Activated CD8-positive, alpha-beta memory T cell treated with anti-CD3 and anti-CD28 coated beads for 48 hours (primary cell): ENCODE measurements at regions not wholly inside any gene's neighbourhood (a gene's known extent, or its start where the extent isn't known, plus 50 kb on each side); places are given as distances from the start of the nearest gene placed in this dataset.
"Not testable (repeated sequence)": the region's sequence is repeated elsewhere in the genome, so short reads cannot be mapped to it uniquely, and the experiment has no call there.

Source experiments
- DNase-seq, 3 experiments: peaks; one replicate each; pipeline ENCODE4 v3.0.0-alpha.2; 2020; ENCODE audit warnings: low read depth in 2 of 3, low spot score in 2 of 3

- no peak for DNase-seq
Measured at GRCh38 chr15:70376929-70377691, 279.4 kb upstream of the TLE3 start.

DNA sequence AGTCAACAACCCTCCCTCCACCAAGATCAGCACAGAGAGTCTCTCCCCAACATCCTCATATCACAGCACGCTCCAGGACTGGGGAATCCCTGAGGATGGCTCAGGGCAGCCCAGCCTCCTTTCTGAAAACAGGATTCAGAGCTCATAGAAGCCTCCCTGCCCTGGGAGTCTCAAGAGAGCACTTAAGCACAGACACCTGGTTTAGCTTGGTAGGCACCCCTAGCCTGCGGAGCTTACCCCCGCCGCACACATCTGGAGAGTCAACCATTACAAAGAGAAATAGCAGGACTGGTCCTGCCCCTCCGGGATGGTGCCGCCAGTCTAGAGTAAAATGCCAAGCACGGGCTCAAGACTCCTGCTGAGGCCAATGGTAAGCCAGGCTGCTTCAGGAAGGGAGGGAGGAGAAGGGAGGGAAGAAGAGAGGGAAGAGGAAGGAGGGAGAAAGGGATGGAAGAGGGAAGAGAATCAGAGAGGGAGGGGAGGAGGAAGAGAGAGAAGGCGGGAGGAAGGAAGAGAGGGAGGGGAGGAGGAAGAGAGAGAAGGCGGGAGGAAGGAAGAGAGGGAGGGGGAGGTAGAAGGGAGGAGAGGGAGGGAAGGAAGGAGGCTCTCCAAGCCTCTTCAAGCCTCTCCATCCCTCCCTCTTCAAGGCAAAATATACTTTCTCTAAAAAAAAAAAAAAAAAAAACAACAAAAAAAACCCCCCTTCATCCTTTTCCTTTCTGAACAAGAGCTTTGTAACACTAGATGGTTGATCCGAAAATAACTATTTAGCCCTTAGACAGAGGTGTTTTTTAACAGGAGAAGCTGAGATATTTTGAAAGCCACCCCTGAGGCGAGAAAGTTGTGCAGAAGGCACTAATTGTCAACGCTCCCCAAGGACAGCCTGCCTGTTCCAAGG lies 278.6 kb upstream of the TLE3 start:
- no peak for DNase-seq

GRCh38 chr15:70375586-70375985 lies 277.9 kb upstream of the TLE3 start:
- no peak for DNase-seq

GRCh38 chr15:70375006-70375431 lies 277.3 kb upstream of the TLE3 start:
- DNase-seq: no peak

GRCh38 chr15:70374096-70374495 lies 276.4 kb upstream of the TLE3 start:
- no peak for DNase-seq

DNA sequence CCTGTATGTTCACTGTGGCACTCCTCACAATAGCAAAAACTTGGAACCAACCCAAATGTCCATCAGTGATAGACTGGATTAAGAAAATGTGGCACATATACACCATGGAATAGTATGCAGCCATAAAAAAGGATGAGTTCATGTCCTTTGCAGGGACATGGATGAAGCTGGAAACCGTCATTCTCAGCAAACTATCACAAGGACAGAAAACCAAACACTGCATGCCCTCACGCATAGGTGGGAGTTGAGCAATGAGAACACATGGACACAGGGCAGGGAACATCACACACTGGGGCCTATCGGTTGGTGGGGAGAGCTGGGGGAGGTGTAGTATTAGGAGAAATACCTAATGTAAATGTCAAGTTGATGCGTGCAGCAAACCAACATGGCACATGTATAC lies 275.7 kb upstream of the TLE3 start:
- not testable (repeated sequence) for DNase-seq

GRCh38 chr15:70367913-70368705 lies 270.4 kb upstream of the TLE3 start:
- DNase-seq: not testable (repeated sequence)

GRCh38 chr15:70364023-70364422 lies 266.3 kb upstream of the TLE3 start:
- not testable (repeated sequence) for DNase-seq

DNA sequence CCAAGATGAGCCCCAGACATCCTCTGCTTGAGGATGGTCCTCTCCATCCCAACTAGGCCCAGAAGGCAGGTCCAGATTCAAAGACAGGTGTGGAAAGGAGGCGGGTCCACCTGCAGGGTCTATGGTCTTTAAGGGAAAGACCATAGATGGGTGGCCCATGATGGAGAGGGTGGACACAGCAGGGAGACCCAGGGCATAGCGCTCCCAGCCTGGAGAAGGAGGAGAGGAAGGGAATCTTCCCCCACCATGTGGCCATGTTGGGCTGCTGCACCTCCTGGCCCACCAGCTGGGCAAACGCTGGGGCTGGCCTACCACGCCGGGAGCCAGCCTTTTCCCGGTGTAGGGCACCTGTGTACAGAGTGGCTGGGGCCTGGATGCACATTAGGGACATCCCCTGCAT lies 265.2 kb upstream of the TLE3 start:
- no peak for DNase-seq

- no peak for DNase-seq
Measured at GRCh38 chr15:70362350-70362749, 264.6 kb upstream of the TLE3 start.

- DNase-seq: no peak
Measured at GRCh38 chr15:70361891-70362290, 264.2 kb upstream of the TLE3 start.

DNA sequence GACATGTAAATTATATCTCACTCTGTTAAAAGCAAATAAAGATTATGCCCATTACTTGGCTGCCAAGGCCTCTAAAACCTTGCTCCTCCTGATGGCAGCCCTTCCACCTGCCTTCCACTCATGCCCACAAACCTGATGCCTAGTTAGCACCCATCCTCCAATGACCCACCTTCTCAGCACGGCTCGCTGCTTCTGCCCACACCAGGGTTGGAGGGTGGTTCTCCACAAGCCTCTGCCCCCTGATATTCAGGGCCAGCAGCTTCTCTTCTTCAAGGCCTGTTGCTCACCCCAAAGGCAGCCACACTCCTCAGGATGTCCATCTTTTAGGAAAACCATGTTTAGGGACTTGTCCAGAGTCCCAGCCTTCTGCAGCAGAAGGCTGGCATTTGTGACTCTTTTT lies 263.4 kb upstream of the TLE3 start:
- DNase-seq: no peak

DNA sequence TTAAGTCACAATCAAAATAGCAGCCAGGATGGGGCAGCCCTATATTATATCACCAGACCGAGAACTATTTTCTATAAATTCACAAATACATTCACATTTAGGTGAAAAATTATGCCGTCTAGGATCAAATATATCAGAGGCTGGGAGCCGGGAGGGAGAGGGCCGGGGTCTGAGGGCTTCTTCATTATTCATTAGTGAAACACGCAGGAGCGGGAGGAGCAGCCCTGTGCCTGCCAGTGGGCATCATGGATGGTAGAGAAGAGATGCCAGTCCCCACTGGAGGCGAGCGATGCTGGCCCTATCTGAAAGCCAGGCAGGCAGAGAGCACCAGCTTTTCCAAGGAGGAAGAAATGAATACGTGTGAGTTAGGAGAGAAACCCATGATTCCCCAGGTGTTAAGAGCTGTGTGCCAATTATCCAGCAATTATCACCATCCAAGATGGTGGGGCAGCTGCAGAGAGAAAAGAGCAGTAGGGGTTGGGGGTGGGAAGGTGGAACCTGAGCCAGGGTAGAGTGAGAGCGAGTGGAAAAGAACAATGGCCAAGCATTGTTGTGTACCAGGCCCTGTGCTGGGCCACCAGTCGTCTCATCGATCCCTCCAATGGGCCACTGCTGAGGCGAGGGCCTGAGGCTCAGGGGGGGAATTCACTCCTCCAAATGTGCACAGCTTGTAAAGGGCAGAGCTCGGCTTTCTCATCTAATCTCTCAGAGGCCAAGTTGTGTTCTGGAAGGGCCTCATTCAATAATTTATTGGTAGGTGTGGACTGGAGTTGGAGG lies 261.3 kb upstream of the TLE3 start:
- no peak for DNase-seq

DNA sequence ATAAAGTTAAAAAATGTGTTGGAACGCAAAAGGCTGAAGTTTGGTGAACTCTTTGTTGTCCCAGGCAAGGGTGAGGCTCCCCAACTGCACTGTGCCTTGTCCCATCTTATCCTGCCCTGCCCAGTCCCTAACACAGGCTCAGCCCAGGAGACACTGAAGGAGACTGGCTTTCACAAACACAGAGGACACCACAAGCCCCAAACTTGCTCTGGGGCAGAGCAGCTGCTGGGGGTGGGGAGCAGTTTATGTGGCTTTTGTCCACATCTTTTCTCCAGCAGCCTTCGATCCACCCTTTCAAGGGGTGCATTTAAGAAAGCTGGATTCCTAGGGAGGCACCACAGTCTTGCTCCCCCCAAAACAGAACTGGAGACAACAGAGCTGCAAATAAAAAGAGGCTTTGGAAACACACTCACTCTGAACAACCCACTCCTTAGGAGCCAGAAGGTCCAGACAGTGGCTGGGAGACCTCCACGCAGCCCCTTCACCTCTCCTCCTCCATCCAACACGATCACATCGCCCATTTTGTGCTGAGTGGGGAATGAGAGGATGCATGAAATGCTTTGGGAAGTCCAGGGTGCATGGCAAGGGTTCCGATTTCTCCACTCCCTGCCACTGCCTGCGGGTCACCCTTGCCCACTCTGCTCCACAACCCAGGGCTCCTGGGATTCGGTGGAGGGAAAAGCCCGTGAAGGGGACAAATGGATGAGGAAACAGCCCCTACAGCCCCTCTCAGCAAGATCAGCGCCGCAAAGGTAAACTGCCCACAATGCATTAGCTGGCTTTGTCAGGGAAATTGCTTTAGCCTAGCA lies 260.5 kb upstream of the TLE3 start:
- no peak for DNase-seq

DNA sequence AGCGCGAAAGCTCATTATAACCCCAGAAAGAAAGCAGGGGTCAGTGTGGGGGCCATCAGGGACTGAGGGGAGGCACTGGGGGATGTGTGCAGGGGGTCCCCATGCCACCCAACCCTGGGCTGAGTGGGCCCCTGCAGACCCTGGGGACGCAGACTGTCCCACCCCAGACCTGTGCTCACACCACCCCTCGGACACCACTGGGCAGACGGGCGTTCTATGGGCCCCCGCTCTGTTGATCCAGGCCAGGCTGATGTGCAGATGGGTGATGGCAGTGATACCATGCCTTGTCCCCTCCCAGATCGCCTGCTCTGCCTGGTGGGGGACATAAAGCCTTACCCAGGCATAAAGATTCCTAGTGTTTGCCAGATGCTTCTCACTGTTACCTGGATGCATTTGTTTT lies 259.7 kb upstream of the TLE3 start:
- DNase-seq: no peak

- DNase-seq: no peak
Measured at GRCh38 chr15:70356919-70357318, 259.2 kb upstream of the TLE3 start.

DNA sequence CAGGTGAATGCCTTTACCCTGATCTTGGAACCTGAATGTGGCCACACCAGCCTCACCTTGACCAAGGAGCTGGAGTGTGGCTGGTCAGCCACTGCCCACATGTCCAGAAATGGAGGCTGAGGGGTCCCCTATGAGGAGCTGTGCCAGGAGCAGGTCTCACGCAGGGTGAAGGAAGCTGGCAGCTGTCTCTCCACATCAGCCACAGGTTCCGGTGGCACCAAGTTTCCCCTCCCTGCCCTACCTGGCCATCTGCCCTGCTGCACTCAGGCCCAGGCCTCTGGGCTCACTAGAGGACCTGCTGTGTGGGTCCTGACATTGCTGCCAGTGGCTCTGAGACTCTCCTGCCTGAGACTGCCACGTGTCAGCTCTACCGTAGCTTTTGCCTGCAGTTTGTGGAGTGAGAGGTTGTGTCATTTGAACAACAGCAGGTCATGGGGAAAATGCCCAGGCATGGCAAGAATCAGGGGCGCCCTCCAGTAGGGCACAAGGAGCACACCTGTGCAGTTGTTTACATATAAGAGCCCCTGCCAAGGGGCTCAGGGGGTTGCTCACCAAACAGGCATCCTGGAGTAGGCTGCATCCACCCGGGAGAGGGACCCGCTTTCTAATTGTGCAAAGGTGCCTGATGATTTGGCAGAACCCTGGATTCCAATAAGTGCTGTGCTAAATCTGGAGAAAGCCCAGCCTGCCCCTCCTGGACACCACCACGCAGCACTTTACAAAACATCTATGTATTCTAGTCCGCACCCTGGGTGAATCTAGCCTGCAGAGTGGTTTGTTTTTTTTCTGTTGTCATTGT lies 258.5 kb upstream of the TLE3 start:
- no peak for DNase-seq

- no peak for DNase-seq
Measured at GRCh38 chr15:70355275-70355795, 257.6 kb upstream of the TLE3 start.

DNA sequence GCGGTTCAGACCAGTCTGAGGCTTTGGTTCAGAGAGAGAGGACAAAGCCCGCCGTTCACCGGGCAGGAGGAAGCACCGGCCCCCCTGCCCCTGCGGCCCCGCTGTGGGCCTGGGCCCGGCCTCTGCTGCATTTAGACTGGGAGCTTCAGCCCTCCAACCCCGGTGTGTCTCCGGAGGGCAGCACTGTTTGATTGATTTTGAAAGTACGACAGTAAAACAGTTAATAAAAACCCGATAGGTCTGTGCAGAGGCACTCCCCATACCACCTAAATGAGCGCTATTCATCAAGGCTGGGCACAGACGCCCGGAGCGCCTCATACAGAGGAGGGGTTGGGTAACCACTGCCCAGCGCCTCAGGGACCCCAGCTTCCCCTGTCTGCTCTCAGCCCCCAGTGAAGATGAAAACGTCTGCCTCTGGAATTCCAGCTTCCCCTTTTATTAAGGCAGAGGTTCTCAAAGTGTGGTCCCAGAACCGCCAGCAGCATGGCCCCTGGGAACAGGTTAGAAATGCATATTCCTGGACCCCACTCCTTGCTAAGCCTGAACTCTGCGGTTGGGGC lies 256.7 kb upstream of the TLE3 start:
- no peak for DNase-seq
